Ascending aorta (tissue), 2 donors: ENCODE measurements at regions not wholly inside any gene's neighbourhood (a gene's known extent, or its start where the extent isn't known, plus 50 kb on each side); places are given as distances from the start of the nearest gene placed in this dataset.

Source experiments
- DNase-seq, 2 donors: peaks; one replicate each; pipeline ENCODE4 v3.0.0-alpha.2; 2019; ENCODE audit warnings: low spot score in 2 of 2
- H3K27ac ChIP-seq, 2 donors: fragments of 200-600 bp; sonication (generic); one replicate each; pipeline ENCODE4 v1.5.1; 2016 to 2017; ENCODE audit warnings: mild to moderate bottlenecking in 1 of 2
- H3K27me3 ChIP-seq: fragments of 200-600 bp; sonication (generic); one replicate; pipeline ENCODE4 v1.5.1; 2017
- H3K36me3 ChIP-seq, 2 donors: fragments of 200-600 bp; sonication (generic); one replicate each; pipeline ENCODE4 v1.5.1; 2016
- H3K4me1 ChIP-seq, 2 donors: fragments of 200-600 bp; sonication (generic); one replicate each; pipeline ENCODE4 v1.5.1; 2016 to 2017; ENCODE audit warnings: mild to moderate bottlenecking in 1 of 2
- H3K4me3 ChIP-seq, 2 donors: fragments of 200-600 bp; sonication (generic); one replicate each; pipeline ENCODE4 v1.5.1; 2016 to 2017; ENCODE audit warnings: mild to moderate bottlenecking in 1 of 2
- H3K9me3 ChIP-seq, 2 donors: fragments of 200-600 bp; sonication (generic); one replicate each; pipeline ENCODE4 v1.5.1; 2016
- intact Hi-C: fragments of 100-400 bp; cut with DNase I; formaldehyde crosslinking; loops from one replicate; pipeline ENCODE4 v1.15.1; 2023
- TF ChIP-seq, protein P1 (sequence below), 3 experiments: fragments of 200-600 bp in 2 of 3; fragments of 450-650 bp in 1 of 3; sonication (generic) in 2 of 3; IDR thresholded peaks; one replicate each; pipeline ENCODE4 v1.5.1; 2016 to 2019; ENCODE audit warnings: antibody characterized with exemption in 3 of 3, mild to moderate bottlenecking in 1 of 3, moderate library complexity in 1 of 3

DNA sequence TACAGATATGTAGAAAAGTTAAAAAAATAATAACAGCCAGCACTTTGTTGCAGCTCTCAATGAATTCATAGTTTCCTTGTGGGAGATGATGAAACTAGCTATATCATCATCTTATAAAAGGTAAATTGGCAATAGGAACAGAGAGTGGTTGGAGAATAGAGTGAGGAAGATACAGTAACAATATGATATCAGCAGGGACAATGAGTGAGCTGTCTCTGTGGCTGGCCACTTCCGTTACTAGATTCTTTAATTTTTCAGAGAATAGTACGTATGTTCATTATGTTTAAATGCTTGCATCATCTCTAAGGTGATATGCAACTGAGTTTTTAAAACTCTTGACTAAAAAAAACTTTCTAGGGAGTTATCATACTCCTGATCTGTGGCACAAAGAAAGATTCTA lies 1006.2 kb upstream of the FLRT2 start:
- Histone ChIP-seq H3K9me3 (no peaks in the 10 kb centered on the region), H3K4me1 (no peaks in the 10 kb centered on the region), H3K27ac (no peak overlapping the region), H3K36me3 (no peaks in the 10 kb centered on the region), H3K4me3 (no peak overlapping the region), H3K27me3 (no peaks in the 10 kb centered on the region)
- TF ChIP-seq, protein P1, sequence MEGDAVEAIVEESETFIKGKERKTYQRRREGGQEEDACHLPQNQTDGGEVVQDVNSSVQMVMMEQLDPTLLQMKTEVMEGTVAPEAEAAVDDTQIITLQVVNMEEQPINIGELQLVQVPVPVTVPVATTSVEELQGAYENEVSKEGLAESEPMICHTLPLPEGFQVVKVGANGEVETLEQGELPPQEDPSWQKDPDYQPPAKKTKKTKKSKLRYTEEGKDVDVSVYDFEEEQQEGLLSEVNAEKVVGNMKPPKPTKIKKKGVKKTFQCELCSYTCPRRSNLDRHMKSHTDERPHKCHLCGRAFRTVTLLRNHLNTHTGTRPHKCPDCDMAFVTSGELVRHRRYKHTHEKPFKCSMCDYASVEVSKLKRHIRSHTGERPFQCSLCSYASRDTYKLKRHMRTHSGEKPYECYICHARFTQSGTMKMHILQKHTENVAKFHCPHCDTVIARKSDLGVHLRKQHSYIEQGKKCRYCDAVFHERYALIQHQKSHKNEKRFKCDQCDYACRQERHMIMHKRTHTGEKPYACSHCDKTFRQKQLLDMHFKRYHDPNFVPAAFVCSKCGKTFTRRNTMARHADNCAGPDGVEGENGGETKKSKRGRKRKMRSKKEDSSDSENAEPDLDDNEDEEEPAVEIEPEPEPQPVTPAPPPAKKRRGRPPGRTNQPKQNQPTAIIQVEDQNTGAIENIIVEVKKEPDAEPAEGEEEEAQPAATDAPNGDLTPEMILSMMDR (IDR thresholded peaks at IDR 0.05): no peak
- intact Hi-C loops: no loop called here
- no peak for DNase-seq

DNA sequence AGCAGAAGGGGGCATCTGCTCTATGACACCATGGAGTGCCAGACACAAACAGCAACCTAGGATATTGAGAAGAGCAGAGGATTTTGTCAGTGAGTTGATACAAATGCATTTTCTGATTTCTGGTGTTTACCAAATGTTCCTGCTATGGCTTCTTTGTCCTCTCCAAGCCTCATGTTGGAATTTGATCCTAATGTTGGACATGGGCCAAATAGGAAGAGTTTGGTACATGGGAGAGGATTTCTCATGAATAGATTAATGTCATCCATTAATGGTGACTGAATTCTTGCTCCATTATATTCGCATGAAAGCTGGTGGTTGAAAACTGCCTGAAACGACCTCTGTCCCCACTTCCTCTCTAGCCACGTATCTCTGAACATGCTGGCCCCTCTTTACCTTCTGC lies 1002.2 kb upstream of the FLRT2 start:
- no peaks in the 10 kb centered on the region for H3K4me1 ChIP-seq
- H3K36me3 ChIP-seq: no peaks in the 10 kb centered on the region
- intact Hi-C loops: no loop called here
- H3K27ac ChIP-seq: no peak overlapping the region
- DNase-seq: no peak
- H3K4me3 ChIP-seq: no peak overlapping the region
- H3K27me3 ChIP-seq: no peaks in the 10 kb centered on the region
- no peaks in the 10 kb centered on the region for H3K9me3 ChIP-seq
- TF ChIP-seq, protein P1 (IDR thresholded peaks at IDR 0.05): no peak

DNA sequence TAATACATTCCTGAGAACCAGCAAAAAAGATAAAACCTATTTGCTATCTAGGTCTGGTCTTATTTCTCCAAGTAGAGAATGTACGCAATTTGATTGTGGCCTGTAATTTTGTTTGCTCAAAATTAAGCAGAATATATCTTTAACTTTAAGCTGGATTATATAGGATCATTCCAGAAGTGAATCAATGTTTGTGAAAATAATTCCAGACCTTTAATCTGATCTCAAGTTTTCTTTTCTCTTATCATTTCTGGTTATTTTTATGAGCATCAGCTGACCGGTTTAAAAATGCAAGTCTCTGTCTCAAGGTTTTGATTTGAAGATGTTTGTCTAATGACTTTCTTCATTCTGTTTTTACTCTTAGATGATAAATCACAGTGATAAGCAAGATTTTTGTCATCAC lies 997.9 kb upstream of the FLRT2 start:
- TF ChIP-seq, protein P1 (IDR thresholded peaks at IDR 0.05): no peak
- Histone ChIP-seq H3K27ac (no peak overlapping the region), H3K27me3 (no peaks in the 10 kb centered on the region), H3K36me3 (no peaks in the 10 kb centered on the region), H3K4me3 (no peak overlapping the region), H3K9me3 (no peaks in the 10 kb centered on the region), H3K4me1 (no peaks in the 10 kb centered on the region)
- DNase-seq: no peak
- intact Hi-C loops: no loop called here

DNA sequence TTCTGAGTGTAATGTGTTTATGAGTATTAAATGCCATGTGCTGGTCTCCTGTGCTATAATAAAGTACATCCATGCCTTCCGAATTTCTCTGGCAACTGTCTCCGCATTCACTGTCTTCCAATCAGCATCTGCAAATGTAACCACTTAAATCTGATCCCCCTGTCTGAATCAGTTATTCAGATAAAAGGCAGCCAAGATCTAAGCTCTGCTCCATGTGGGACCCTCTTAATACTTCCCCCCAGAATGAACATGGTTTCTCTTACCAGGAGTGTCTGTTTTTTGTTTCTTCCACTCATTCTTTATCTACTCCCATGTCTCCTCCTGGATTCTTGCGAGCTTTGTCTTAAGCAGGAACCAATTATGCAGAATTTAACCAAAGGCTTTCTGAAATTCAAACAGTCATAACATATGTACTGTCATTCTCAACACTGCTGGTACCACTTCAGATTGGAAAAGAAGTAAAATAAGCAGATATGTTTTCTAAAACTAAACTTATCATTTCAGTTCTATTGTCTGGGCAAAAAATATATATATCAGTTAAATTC lies 996.7 kb upstream of the FLRT2 start:
- H3K27me3 ChIP-seq: no peaks in the 10 kb centered on the region
- no peak for DNase-seq
- TF ChIP-seq, protein P1 (IDR thresholded peaks at IDR 0.05): no peak
- intact Hi-C loops: no loop called here
- H3K4me3 ChIP-seq: no peak overlapping the region
- H3K4me1 ChIP-seq: no peaks in the 10 kb centered on the region
- H3K27ac ChIP-seq: no peak overlapping the region
- no peaks in the 10 kb centered on the region for H3K9me3 ChIP-seq
- H3K36me3 ChIP-seq: no peaks in the 10 kb centered on the region

DNA sequence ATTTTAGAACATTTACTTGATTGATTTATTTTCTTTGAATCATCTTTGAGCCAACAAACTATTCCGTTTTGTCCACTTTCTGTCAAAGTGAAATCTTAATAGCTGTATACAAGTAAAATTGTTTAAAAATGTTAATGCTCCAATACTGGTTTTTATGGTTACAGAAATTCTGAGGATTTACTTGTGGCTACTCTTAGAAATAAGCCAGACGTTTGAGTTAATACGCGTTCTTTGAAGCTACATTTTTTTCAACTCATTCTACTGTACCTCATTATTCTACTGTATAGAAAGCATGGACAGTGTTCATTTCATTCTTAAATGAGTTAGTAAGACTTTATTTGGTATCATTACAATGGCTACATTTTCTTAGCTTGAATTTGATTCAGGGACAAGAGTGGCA lies 996.2 kb upstream of the FLRT2 start:
- no peak for DNase-seq
- TF ChIP-seq, protein P1 (IDR thresholded peaks at IDR 0.05): no peak
- no peak overlapping the region for H3K27ac ChIP-seq
- no peak overlapping the region for H3K4me3 ChIP-seq
- H3K9me3 ChIP-seq: no peaks in the 10 kb centered on the region
- H3K36me3 ChIP-seq: no peaks in the 10 kb centered on the region
- intact Hi-C loops: no loop called here
- H3K4me1 ChIP-seq: no peaks in the 10 kb centered on the region
- H3K27me3 ChIP-seq: no peaks in the 10 kb centered on the region

DNA sequence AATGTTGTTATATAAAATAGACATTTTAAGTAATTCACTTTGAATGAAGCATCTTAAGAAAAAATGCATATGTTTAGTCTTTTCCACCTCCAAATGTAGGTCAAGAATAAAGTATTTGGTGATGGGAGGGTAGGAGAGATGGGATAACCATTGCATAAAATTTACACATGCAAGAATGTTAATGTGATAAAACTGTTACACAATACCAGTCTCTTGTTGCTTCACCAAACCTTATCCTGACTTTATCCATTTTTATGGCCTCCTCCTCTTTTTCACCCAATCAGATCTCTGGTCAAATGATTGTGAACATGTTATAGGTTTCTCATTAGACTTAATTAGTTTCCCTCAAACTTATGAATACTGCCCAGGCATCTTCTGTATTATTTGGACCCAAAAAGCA lies 994.5 kb upstream of the FLRT2 start:
- DNase-seq: no peak

More for the DNA sequence above, 994.5 kb upstream of the FLRT2 start:
- Histone ChIP-seq H3K4me3 (no peak overlapping the region), H3K4me1 (no peaks in the 10 kb centered on the region), H3K27ac (no peak overlapping the region), H3K9me3 (no peaks in the 10 kb centered on the region), H3K27me3 (no peaks in the 10 kb centered on the region), H3K36me3 (no peaks in the 10 kb centered on the region)
- intact Hi-C loops: no loop called here
- TF ChIP-seq, protein P1 (IDR thresholded peaks at IDR 0.05): no peak
